K562 (cell line): ENCODE measurements at regions not wholly inside any gene's neighbourhood (a gene's known extent, or its start where the extent isn't known, plus 50 kb on each side); places are given as distances from the start of the nearest gene placed in this dataset.

Experiments used
- ATAC-seq: fragments of 200-7000 bp; cut with Tn5 transposase; 3 replicates; pipeline ENCODE4 v1.9.1; 2020; ENCODE audit warnings: moderate library complexity
- BruUV-seq: library from RNA; stranded (reverse); fragments of 400-500 nt; replicated peaks from 2 replicates; lab custom pipeline; 2021; lab: Mats Ljungman, UMichigan
- CTCF ChIA-PET: fragments of 300-600 bp; formaldehyde crosslinking; extraction: SDS; loops from one replicate; lab custom pipeline; 2021; ENCODE audit warnings: low intra/inter-chr PET ratio; lab: Yijun Ruan, JAX
- POLR2A ChIA-PET: fragments of 300-600, 350-650 bp; sonication (Branson Sonifier 250); formaldehyde crosslinking; extraction: SDS; loops from one replicate; lab custom pipeline; 2021; ENCODE audit warnings: antibody characterized with exemption, inconsistent platforms; lab: Yijun Ruan, JAX
- DNase-seq, 4 experiments: peaks; one replicate each; pipeline versions ENCODE4 v3.0.0 to v3.0.0-alpha.2; 2011 to 2018; ENCODE audit warnings: low spot score in 3 of 4, mixed read lengths in 3 of 4; ENCODE audit errors: extremely low read depth in 1 of 4
- FAIRE-seq: peaks from 2 replicates; lab custom pipeline; 2011; peaks lifted over from hg19 to GRCh38; lab: Jason Lieb, UNC
- H2AFZ ChIP-seq: 2 replicates; pipeline ENCODE4 v1.6.0; 2011; ENCODE audit warnings: low read depth, low read length, control low read depth, inconsistent platforms
- H3K27ac ChIP-seq: fragments of 200-600 bp; 3 replicates; pipeline ENCODE4 v1.8.0; 2011; ENCODE audit warnings: low read depth, mild to moderate bottlenecking, control low read depth, inconsistent platforms, low read length, moderate library complexity, mixed read lengths; ENCODE audit errors: extremely low read depth
- H3K27me3 ChIP-seq, 2 experiments: fragments of 300-600 bp in 1 of 2; 2 replicates in 1 of 2; 3 replicates in 1 of 2; pipeline versions ENCODE4 v1.6.0 to v1.8.0; 2011; ENCODE audit warnings: inconsistent platforms in 2 of 2, low read length in 2 of 2, mild to moderate bottlenecking in 1 of 2, mixed read lengths in 1 of 2, moderate library complexity in 1 of 2; ENCODE audit not compliant: control insufficient read depth in 2 of 2, insufficient read depth in 2 of 2
- H3K36me3 ChIP-seq: fragments of 300-600 bp; 3 replicates; pipeline ENCODE4 v1.8.0; 2011; ENCODE audit warnings: mild to moderate bottlenecking, low read length, inconsistent platforms; ENCODE audit not compliant: control insufficient read depth, insufficient read depth
- H3K4me1 ChIP-seq, 2 experiments: fragments of 200-600 bp in 1 of 2; replicated peaks in 1 of 2; 2 replicates in 1 of 2; 3 replicates in 1 of 2; pipeline versions ENCODE4 v1.5.1 to v1.8.0; 2011; ENCODE audit warnings: inconsistent platforms in 2 of 2, low read length in 2 of 2, mild to moderate bottlenecking in 1 of 2, mixed read lengths in 1 of 2, moderate library complexity in 1 of 2; ENCODE audit not compliant: control insufficient read depth in 2 of 2, insufficient read depth in 2 of 2
- H3K4me2 ChIP-seq: 2 replicates; pipeline ENCODE4 v1.6.1; 2011; ENCODE audit warnings: low read length, control low read depth, inconsistent platforms, mixed read lengths; ENCODE audit not compliant: insufficient read depth
- H3K4me3 ChIP-seq: fragments of 200-600 bp; sonication (generic), shearing (Covaris generic); 2 replicates; pipeline ENCODE4 v1.5.1; 2016; ENCODE audit warnings: control low read depth, inconsistent platforms
- H3K79me2 ChIP-seq: fragments of 200-600 bp; 3 replicates; pipeline ENCODE4 v1.8.0; 2011; ENCODE audit warnings: low read length, inconsistent platforms; ENCODE audit not compliant: control insufficient read depth, insufficient read depth
- H3K9ac ChIP-seq, 2 experiments: 2 replicates each; pipeline versions ENCODE4 v1.6.0 to v1.6.1; 2011; ENCODE audit warnings: low read depth in 2 of 2, low read length in 2 of 2, control low read depth in 1 of 2, inconsistent platforms in 1 of 2, mild to moderate bottlenecking in 1 of 2, mixed read lengths in 1 of 2; ENCODE audit not compliant: insufficient read depth in 1 of 2
- H3K9me1 ChIP-seq: one replicate; pipeline ENCODE4 v1.6.0; 2011; ENCODE audit warnings: inconsistent platforms, mild to moderate bottlenecking, low read length, moderate library complexity; ENCODE audit not compliant: control insufficient read depth, insufficient read depth
- H3K9me3 ChIP-seq: replicated peaks from 2 replicates; pipeline ENCODE4 v1.5.1; 2011; ENCODE audit warnings: low read depth, low read length, inconsistent platforms; ENCODE audit not compliant: control insufficient read depth, insufficient read depth
- H4K20me1 ChIP-seq: replicated peaks from 2 replicates; pipeline ENCODE4 v1.6.1; 2011; ENCODE audit warnings: low read length, inconsistent platforms, mixed read lengths; ENCODE audit not compliant: control insufficient read depth, insufficient read depth
- ATF1 ChIP-seq, 2 experiments: fragments of 450-650 bp in 1 of 2; IDR thresholded peaks; 2 replicates each; pipeline ENCODE4 v1.6.1; 2016; ENCODE audit warnings: missing compliant biosample characterization in 1 of 2, missing genetic modification characterization in 1 of 2
- BRF1 ChIP-seq: IDR thresholded peaks from 3 replicates; pipeline ENCODE4 v1.6.1; 2011; ENCODE audit warnings: borderline replicate concordance, mild to moderate bottlenecking; ENCODE audit not compliant: insufficient read length; ENCODE audit errors: extremely low read depth
- DIDO1 ChIP-seq: fragments of 450-650 bp; IDR thresholded peaks from 2 replicates; pipeline ENCODE4 v1.6.1; 2016; ENCODE audit warnings: low read depth, missing biosample characterization, missing genetic modification characterization
- E2F5 ChIP-seq: sonication (generic); formaldehyde crosslinking; IDR thresholded peaks from 2 replicates; pipeline ENCODE4 v1.8.0; 2022; ENCODE audit warnings: mild to moderate bottlenecking, missing genetic modification reagents
- HMGN3 ChIP-seq: IDR thresholded peaks from 2 replicates; pipeline ENCODE4 v1.6.1; 2011; ENCODE audit warnings: borderline replicate concordance, low read depth, mild to moderate bottlenecking, mixed read lengths, low read length; ENCODE audit not compliant: insufficient read length; ENCODE audit errors: extremely low read depth
- PCBP1 ChIP-seq: fragments of 200-400 bp; formaldehyde crosslinking; IDR thresholded peaks from 2 replicates; pipeline ENCODE4 v1.6.1; 2018; ENCODE audit warnings: mild to moderate bottlenecking, low read depth, low read length; ENCODE audit not compliant: poor library complexity, severe bottlenecking
- PHF20 ChIP-seq: fragments of 450-650 bp; IDR thresholded peaks from 2 replicates; pipeline ENCODE4 v1.6.1; 2018; ENCODE audit not compliant: partially characterized antibody
- RB1 ChIP-seq: fragments of 450-650 bp; IDR thresholded peaks from 2 replicates; pipeline ENCODE4 v1.6.1; 2017; ENCODE audit warnings: low read depth, mild to moderate bottlenecking
- SMARCE1 ChIP-seq: fragments of 450-650 bp; IDR thresholded peaks from 2 replicates; pipeline ENCODE4 v1.7.1; 2016; ENCODE audit warnings: mild to moderate bottlenecking
- ZNF184 ChIP-seq: sonication (generic); formaldehyde crosslinking; IDR thresholded peaks from 2 replicates; pipeline ENCODE4 v1.5.0; 2020; ENCODE audit warnings: missing genetic modification reagents
- ZNF316 ChIP-seq: fragments of 450-650 bp; IDR thresholded peaks from 2 replicates; pipeline ENCODE4 v1.6.1; 2016
- WGBS: fragments of 100-300 bp; shearing (Covaris generic); methylation state at CpG from one replicate; pipeline ENCODE4 v1.1.6; 2016; ENCODE audit warnings: low coverage, mixed read lengths; ENCODE audit not compliant: insufficient coverage; ENCODE audit errors: missing lambda C conversion rate; 5-methylcytosine and 5-hydroxymethylcytosine counted together
- in situ Hi-C: fragments of 300-500 bp; cut with MboI; formaldehyde crosslinking; loops from 4 replicates; pipeline ENCODE4 v1.15.0; 2018; ENCODE audit warnings: inconsistent platforms, mixed read lengths
- intact Hi-C: fragments of 100-400 bp; cut with micrococcal nuclease; formaldehyde crosslinking; loops from 2 replicates; pipeline ENCODE4 v1.14.2; 2022

- no peaks in the 10 kb centered on the region for H3K9me1 ChIP-seq
- BruUV-seq = no TSS peak
- TF ChIP-seq PHF20 (no peak), PCBP1 (no peak), ZNF316 (no peak), E2F5 (CRISPR knock-in tag) (no peak), DIDO1 (no peak), ATF1 (CRISPR knock-in tag; IDR thresholded peaks at IDR 0.05) (no peak), ATF1 (tag; IDR thresholded peaks at IDR 0.05) (no peak), SMARCE1 (no peak), HMGN3 (no peak), RB1 (no peak), BRF1 (no peak), ZNF184 (CRISPR knock-in tag) (no peak)
- no peaks in the 10 kb centered on the region for H3K4me1 ChIP-seq
- DNase-seq = no peak
- no peaks in the 10 kb centered on the region for H3K9me3 ChIP-seq
- FAIRE-seq = no peak
- ATAC-seq = no peak
- no peak overlapping the region for H2AFZ ChIP-seq
- intact Hi-C loops = no loop called here
- no peaks in the 10 kb centered on the region for H4K20me1 ChIP-seq
- H3K4me2 ChIP-seq = no peak overlapping the region
- in situ Hi-C loops = no loop called here
- no peaks in the 10 kb centered on the region for H3K79me2 ChIP-seq
- no peak overlapping the region for H3K27ac ChIP-seq
- WGBS = no CpG with 5 or more reads among the region's 3 CpGs
- H3K4me3 ChIP-seq = no peak overlapping the region
- POLR2A ChIA-PET = no interaction called here
- H3K36me3 ChIP-seq = no peaks in the 10 kb centered on the region
- H3K27me3 ChIP-seq = no peaks in the 10 kb centered on the region
- no peak overlapping the region for H3K9ac ChIP-seq
- CTCF ChIA-PET = no interaction called here
These were observed 239.9 kb upstream of the BTBD3 start for GRCh38 chr20:11677836-11678235.
